ENCODE measurements at regions not wholly inside any gene's neighbourhood (a gene's known extent, or its start where the extent isn't known, plus 50 kb on each side); places are given as distances from the start of the nearest gene placed in this dataset.

GRCh38 chr10:15442056-15442455, 71.0 kb upstream of the FAM171A1 start:
- TF ChIP-seq POLR2A (IDR thresholded peaks at IDR 0.05) = no peak
- TF ChIP-seq EP300 (IDR thresholded peaks at IDR 0.05) = no peak

Data from tibial nerve (tissue), 3 donors.